IPS-18a (cell line): ENCODE measurements at regions not wholly inside any gene's neighbourhood (a gene's known extent, or its start where the extent isn't known, plus 50 kb on each side); places are given as distances from the start of the nearest gene placed in this dataset.

Source experiments
- H3K27ac ChIP-seq: one replicate; pipeline ENCODE4 v1.5.1; 2013; ENCODE audit warnings: low read length
- H3K27me3 ChIP-seq: one replicate; pipeline ENCODE4 v1.6.1; 2013; ENCODE audit warnings: mild to moderate bottlenecking, low read length; ENCODE audit not compliant: control insufficient read depth, insufficient read depth
- H3K36me3 ChIP-seq: one replicate; pipeline ENCODE4 v1.6.1; 2013; ENCODE audit warnings: low read depth, low read length; ENCODE audit not compliant: control insufficient read depth
- H3K4me1 ChIP-seq: one replicate; pipeline ENCODE4 v1.6.1; 2013; ENCODE audit warnings: low read depth, low read length; ENCODE audit not compliant: control insufficient read depth
- H3K4me3 ChIP-seq: one replicate; pipeline ENCODE4 v1.5.1; 2013; ENCODE audit warnings: low read length
- H3K9ac ChIP-seq: one replicate; pipeline ENCODE4 v1.6.1; 2013; ENCODE audit warnings: mild to moderate bottlenecking, low read length, moderate library complexity
- H3K9me3 ChIP-seq: one replicate; pipeline ENCODE4 v1.6.1; 2013; ENCODE audit warnings: low read depth, low read length; ENCODE audit not compliant: control insufficient read depth

DNA sequence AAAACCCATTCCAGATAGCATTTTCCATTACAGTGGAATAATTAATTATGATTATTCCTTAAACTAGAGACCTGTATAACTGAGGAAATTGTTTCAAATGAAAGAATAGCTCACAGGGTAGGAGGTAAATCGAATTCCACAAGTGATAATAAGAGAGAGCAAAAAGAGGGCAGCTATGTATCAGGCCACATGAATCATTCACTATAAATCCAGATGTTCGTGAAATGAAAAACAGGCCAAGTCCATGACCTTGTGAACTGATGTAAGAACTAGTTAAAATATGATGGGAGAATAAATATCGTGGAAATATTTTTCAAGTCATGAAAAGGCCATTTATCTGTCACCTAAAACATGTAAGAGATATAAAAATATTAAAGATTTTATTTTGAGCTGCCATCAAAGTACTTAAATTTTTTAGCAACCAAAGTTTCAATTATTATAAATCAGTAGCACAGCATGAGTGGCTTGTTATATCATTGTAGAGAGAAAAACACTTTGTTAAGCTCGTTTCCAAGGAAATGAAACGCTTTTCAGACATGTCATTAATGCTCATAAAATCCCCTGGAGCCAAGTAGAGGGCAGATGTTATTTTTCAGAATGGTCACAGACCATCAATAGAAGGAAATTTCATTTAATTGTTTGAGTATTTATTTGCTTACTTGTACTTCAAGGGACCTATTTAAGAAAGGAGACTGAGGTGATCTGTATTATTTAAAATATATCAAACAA is 120.6 kb upstream of the CDKN3 start:
- no peaks in the 10 kb centered on the region for H3K27me3 ChIP-seq
- no peaks in the 10 kb centered on the region for H3K36me3 ChIP-seq
- H3K9ac ChIP-seq: no peak overlapping the region
- H3K4me3 ChIP-seq: no peak overlapping the region
- no peak overlapping the region for H3K27ac ChIP-seq
- H3K9me3 ChIP-seq: no peaks in the 10 kb centered on the region
- H3K4me1 ChIP-seq: no peaks in the 10 kb centered on the region

DNA sequence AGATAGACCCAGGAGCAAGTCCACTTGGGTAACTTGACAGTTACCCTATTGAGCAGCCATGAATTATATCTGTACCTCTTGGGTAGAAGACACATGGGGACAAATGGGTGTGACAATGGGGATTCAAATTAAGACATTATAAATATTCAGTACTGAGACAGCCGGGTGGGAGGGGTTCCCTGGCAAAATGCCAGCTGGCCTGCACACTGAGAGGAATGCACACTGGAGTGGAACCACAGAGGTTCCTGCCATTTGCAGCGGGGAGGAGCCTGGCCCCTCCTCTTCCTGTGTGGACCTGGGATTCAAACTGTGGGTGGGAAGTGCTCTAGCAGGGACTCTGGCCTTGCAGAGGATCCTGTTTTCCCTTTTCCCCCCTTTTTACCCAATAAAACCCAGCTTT is 118.7 kb upstream of the CDKN3 start:
- H3K4me1 ChIP-seq: no peaks in the 10 kb centered on the region
- no peaks in the 10 kb centered on the region for H3K27me3 ChIP-seq
- no peaks in the 10 kb centered on the region for H3K9me3 ChIP-seq
- no peak overlapping the region for H3K27ac ChIP-seq
- H3K36me3 ChIP-seq: no peaks in the 10 kb centered on the region
- H3K9ac ChIP-seq: no peak overlapping the region
- no peak overlapping the region for H3K4me3 ChIP-seq

DNA sequence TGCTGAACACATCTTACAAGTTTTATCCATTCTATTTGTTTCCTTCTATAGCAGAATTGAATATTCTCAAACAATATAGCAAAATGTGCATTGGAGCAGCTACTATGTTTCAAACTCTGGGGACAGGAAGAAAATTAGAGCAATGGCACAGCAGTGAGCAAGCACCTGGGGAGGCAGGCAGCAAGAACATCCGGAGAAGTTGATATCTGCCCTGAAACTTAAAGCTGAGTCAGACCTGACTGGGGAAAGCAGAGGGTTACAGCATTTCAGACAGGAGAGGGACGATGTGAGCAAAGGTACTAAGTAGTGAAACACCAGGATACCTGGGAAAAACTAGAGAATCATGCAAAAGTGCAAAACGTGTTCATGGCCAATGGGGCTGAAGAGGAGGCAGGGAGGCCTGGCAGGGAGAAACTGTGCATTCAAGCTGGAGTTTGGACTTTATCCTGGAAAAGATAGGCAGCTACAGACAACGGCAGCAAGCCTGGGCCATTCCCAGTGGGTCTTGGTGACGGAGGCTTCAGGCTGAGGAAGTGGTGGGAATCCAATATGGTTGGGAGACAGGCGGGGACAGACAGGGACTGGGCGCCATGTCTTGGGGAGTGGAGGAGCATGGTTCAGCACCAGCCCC is 118.0 kb upstream of the CDKN3 start:
- Histone ChIP-seq H3K4me3 (no peak overlapping the region), H3K9ac (no peak overlapping the region), H3K36me3 (no peaks in the 10 kb centered on the region), H3K9me3 (no peaks in the 10 kb centered on the region), H3K4me1 (no peaks in the 10 kb centered on the region), H3K27me3 (no peaks in the 10 kb centered on the region), H3K27ac (no peak overlapping the region)

DNA sequence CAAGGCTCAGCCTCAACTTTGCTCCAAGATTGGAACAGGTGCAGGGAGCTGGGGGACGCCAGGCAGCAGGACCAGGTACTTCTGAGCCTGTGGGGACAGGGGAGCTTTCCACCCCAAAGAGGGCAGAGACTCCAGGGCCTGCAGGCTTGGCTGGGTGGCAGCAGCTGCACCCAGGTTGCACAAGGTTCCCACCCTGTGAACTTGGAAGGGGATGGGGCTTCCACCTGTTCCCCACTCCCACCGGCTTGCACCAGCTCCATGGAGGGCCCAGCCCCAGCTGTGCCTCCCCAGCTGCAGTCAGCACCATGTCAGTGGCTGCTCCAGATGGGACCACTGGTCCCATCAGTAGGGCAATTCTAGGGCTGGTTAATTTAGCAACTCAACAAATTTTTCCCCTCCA is 114.0 kb upstream of the CDKN3 start:
- Histone ChIP-seq H3K9ac (no peak overlapping the region), H3K4me1 (no peaks in the 10 kb centered on the region), H3K27ac (no peak overlapping the region), H3K36me3 (no peaks in the 10 kb centered on the region), H3K9me3 (no peaks in the 10 kb centered on the region), H3K27me3 (no peaks in the 10 kb centered on the region), H3K4me3 (no peak overlapping the region)

DNA sequence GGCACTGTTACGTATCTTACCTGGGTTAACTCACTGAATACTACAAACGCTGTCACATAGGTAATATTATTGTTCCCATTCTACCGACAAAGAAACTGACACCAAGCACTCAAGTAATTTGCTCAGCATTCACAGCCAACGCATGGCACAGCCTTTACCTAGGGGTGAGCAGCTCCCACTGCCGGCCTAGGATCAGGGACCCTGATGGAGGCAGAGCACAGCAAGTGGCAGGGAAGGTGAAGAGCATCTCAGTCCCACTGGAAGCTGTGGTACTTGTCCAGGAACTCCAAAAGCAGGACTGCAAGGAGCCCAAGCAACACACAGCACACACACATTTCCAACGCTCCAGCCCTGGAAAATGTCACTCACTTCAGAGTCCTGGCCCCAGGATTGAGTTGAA is 111.8 kb upstream of the CDKN3 start:
- Histone ChIP-seq H3K27ac (no peak overlapping the region), H3K9me3 (no peaks in the 10 kb centered on the region), H3K4me3 (no peak overlapping the region), H3K36me3 (no peaks in the 10 kb centered on the region), H3K4me1 (no peaks in the 10 kb centered on the region), H3K9ac (no peak overlapping the region), H3K27me3 (no peaks in the 10 kb centered on the region)

DNA sequence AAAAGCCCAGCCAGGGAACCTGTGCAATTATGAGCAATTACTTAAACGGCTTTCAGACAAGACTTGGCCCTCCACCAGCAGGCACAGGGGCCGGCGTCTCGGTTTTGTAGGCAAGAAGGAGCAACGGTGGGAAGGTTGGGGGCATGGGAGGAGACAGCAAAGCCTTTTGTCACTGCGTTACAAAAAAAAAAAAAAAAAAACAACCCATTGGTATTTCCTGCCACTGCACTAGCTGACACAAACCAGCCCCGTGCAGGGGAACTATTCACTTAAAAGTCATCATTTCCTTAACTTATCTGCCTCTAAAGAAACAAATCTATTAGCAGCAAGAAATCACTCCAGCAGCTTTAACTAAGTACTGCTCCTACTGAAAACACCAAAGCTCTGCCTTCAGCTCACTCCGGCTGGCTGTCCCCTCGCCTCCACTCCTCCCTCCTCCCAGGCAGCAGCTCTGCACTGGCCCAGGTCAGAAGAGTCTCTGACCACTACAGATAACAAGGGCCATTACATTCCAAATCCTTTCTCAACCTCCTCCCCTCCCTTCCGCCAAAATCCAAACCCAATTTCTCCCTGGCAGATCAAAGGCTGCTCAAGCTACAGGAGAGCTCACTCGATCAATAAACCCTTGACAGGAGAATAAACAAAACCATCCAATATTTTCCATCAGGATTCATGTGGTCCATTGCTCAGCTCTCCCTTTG is 105.2 kb upstream of the CDKN3 start:
- Histone ChIP-seq H3K36me3 (no peaks in the 10 kb centered on the region), H3K27me3 (no peaks in the 10 kb centered on the region), H3K4me3 (no peak overlapping the region), H3K4me1 (peaks cover 8% of the 10 kb centered on the region), H3K9ac (no peak overlapping the region), H3K27ac (no peak overlapping the region), H3K9me3 (peaks cover 2% of the 10 kb centered on the region)

DNA sequence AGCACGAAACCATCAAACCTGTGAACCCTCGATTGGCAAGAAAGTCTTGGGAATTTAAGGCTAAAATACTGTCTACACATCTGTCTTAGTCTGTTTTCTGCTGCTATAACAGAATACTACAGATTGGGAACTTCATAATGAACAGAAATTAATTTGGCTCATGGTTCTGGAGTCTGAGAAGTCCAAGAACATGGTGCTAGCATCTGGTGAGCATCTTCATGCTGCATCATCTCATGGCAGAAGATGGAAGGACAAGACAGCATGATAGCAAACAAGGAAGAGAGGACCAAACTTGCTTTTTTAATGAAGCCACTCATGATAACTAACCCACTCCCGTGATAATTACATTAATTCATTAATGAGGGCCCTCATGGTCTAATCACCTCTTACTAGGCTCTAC is 102.0 kb upstream of the CDKN3 start:
- Histone ChIP-seq H3K27me3 (no peaks in the 10 kb centered on the region), H3K36me3 (no peaks in the 10 kb centered on the region), H3K9ac (no peak overlapping the region), H3K27ac (no peak overlapping the region), H3K9me3 (peaks cover 2% of the 10 kb centered on the region), H3K4me1 (peaks cover 8% of the 10 kb centered on the region), H3K4me3 (no peak overlapping the region)

DNA sequence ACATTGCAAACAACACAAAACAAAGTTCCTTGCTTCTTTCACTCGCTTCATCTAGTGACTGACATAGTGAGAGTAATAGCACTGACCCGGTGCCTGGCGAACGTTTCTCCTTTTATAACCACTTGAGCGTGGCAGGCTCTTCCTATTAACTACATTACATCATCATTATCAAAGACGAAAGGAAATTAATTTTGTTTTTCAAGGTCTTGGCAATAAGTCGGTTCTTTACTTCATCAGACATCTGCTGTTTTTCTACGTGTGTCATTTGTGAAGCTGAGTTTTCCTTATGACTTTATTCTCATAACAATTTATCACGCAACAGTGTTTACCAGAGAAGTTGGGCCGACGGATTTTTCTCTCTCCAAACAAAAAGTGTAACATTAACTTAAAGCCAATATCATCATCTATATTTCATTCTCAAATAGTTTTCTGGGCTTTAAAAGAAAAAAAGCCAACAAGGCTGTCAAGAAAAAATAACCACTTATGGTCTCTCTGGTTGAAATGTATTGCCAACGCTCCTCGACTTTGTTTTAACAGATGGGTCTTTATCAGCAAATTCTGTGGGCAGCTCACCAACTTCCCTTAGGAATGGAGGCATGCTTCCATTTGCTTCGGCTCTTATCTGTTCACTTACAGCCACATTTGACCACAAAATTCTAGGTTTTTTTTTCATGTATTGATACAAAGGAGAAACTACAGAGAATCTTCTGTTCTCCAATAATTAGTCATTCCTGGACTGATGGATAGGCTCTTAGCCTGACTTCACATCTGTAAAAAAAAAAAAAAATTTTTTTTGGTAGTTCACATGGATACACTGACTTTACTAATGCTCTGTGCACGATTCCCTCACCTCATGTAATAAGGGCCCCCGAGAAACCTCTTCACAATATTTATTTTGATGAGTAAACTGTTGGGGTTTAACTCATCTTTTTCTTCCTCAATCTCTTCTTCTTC is 97.1 kb upstream of the CDKN3 start:
- H3K27me3 ChIP-seq: no peaks in the 10 kb centered on the region
- no peaks in the 10 kb centered on the region for H3K36me3 ChIP-seq
- no peak overlapping the region for H3K4me3 ChIP-seq
- no peak overlapping the region for H3K9ac ChIP-seq
- peaks cover 2% of the 10 kb centered on the region for H3K9me3 ChIP-seq
- H3K4me1 ChIP-seq: no peaks in the 10 kb centered on the region
- no peak overlapping the region for H3K27ac ChIP-seq

DNA sequence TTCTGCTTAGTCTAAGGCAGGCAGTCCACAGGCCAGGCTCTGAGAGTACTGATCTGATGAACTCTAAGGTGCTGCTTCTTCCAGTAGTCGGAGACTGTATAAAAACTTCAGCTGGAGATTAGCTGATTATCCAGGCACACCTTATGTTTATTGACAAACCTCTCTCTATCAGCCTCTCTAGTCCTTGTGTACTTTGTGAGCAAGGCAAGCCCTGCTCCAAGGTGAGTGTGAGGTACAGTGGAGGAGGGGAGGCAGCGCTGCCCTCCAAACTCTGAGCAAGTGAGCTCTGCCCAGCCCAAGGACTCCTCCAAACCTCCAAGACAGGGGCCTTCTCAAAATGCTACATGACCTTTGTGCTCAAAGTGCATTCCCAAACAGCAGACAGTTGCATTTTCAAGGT is 95.9 kb upstream of the CDKN3 start:
- Histone ChIP-seq H3K36me3 (no peaks in the 10 kb centered on the region), H3K9ac (no peak overlapping the region), H3K4me3 (no peak overlapping the region), H3K9me3 (no peaks in the 10 kb centered on the region), H3K27me3 (no peaks in the 10 kb centered on the region), H3K27ac (no peak overlapping the region), H3K4me1 (no peaks in the 10 kb centered on the region)

DNA sequence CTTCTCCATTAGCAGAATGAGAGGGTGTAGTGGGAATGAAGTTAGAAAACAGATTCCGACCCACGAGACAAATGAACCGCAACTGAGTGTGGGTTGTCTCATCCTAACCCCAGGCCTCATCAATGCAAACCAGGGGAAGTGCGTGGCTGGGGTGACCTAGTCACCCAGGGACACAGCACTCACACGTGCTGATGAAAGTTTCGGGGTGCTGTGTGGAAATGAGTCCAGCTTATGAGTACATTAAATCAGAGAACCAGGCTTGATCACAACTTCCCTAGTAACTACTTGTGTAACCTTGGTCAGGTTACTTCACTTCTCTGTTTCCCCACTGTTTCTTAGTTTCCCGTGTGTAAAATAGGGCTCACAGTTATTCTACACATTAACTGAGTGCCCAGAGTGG is 95.4 kb upstream of the CDKN3 start:
- no peak overlapping the region for H3K27ac ChIP-seq

DNA sequence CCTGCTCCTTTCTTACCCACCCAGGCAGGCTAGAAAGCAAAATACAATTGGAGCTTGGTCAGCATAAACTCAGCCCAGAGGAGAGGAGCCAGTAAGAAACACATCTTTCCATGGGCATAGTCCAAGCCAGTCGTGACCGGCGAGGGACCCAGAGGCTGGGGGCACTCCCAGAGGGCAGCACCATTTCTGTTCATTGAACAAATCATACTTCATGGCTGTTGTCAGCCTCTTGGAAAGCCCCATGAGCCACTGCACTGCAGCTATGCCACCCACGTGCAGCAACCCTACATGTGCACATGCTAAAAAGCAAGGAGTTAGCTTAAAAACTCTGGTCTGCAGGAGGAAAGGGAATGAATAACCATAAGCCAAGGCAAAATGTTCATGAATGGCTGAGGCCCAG is 90.0 kb upstream of the CDKN3 start:
- no peak overlapping the region for H3K27ac ChIP-seq
- H3K4me3 ChIP-seq: no peak overlapping the region
- H3K4me1 ChIP-seq: no peaks in the 10 kb centered on the region
- H3K36me3 ChIP-seq: no peaks in the 10 kb centered on the region
- no peaks in the 10 kb centered on the region for H3K27me3 ChIP-seq
- no peak overlapping the region for H3K9ac ChIP-seq
- H3K9me3 ChIP-seq: no peaks in the 10 kb centered on the region

More for the DNA sequence above, 95.4 kb upstream of the CDKN3 start:
- H3K9me3 ChIP-seq: no peaks in the 10 kb centered on the region
- no peak overlapping the region for H3K4me3 ChIP-seq
- H3K9ac ChIP-seq: no peak overlapping the region
- H3K36me3 ChIP-seq: no peaks in the 10 kb centered on the region
- H3K4me1 ChIP-seq: no peaks in the 10 kb centered on the region
- H3K27me3 ChIP-seq: no peaks in the 10 kb centered on the region
